ENCODE measurements at regions not wholly inside any gene's neighbourhood (a gene's known extent, or its start where the extent isn't known, plus 50 kb on each side); places are given as distances from the start of the nearest gene placed in this dataset.

DNA sequence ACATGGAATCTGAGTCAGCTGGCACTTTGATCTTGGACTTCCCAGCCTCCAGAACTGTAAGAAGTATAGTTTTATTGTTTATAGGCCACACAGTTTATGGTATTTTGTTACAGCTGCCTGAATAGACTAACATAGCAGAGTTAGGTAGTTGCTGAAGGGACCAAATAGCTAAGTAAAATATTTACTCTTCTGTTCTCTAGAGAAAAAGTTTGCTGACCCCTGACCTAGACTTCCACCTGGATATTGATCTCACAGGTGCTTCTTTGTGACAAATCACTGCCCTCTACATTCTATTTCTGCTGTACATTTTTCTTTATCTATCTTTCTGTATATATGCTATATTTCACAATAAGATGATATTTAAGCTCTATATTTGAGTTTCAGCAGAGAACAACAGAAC lies 212.5 kb downstream of the CSNK2A3 start:
- TF ChIP-seq, protein P1, sequence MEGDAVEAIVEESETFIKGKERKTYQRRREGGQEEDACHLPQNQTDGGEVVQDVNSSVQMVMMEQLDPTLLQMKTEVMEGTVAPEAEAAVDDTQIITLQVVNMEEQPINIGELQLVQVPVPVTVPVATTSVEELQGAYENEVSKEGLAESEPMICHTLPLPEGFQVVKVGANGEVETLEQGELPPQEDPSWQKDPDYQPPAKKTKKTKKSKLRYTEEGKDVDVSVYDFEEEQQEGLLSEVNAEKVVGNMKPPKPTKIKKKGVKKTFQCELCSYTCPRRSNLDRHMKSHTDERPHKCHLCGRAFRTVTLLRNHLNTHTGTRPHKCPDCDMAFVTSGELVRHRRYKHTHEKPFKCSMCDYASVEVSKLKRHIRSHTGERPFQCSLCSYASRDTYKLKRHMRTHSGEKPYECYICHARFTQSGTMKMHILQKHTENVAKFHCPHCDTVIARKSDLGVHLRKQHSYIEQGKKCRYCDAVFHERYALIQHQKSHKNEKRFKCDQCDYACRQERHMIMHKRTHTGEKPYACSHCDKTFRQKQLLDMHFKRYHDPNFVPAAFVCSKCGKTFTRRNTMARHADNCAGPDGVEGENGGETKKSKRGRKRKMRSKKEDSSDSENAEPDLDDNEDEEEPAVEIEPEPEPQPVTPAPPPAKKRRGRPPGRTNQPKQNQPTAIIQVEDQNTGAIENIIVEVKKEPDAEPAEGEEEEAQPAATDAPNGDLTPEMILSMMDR (IDR thresholded peaks at IDR 0.05), result no peak
- DNase-seq (ENCODE audit: low spot score) (no peak), ATAC-seq (ENCODE audit: insufficient number of reproducible peaks, low FRiP score, low read depth) (no peak)

DNA sequence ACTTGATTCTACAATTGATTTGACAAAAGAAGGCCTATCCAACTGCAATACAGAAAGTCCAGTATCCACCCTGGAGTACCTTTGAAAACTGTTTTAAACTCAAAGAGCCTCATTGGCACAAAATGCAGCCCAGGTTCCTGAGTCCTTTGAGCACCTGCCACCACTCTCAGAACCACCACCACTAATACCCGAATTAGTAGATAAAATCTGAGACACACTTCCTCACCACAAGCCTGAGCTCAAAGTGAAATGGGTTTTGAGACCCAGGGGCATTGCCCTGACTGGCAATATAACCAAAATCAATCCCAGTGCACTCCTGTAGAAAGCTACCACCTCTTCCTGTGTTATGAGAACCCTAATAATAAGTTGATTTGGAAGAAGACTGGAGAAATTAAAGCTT lies 215.7 kb downstream of the CSNK2A3 start:
- no peaks in the 10 kb centered on the region for H3K27me3 ChIP-seq (replicated peaks; ENCODE audit: insufficient read depth)
- TF ChIP-seq, protein P1 (IDR thresholded peaks at IDR 0.05), result no peak
- H3K36me3 ChIP-seq, result no peaks in the 10 kb centered on the region
- H3K4me3 ChIP-seq, result no peak overlapping the region
- no peak overlapping the region for H3K27ac ChIP-seq
- DNase-seq (ENCODE audit: low spot score) (no peak), ATAC-seq (ENCODE audit: insufficient number of reproducible peaks, low FRiP score, low read depth) (no peak)
- no peaks in the 10 kb centered on the region for H3K9me3 ChIP-seq
- peaks cover 15 to 26% of the 10 kb centered on the region in 2 donors for H3K4me1 ChIP-seq (ENCODE audit: control insufficient read depth in 1 of 2, low read depth in 2 of 2)

More for the DNA sequence above, 212.5 kb downstream of the CSNK2A3 start:
- no peaks in the 10 kb centered on the region for H3K27me3 ChIP-seq (replicated peaks; ENCODE audit: insufficient read depth)
- no peaks in the 10 kb centered on the region for H3K36me3 ChIP-seq
- peak overlapping the region; percentile 8 to 67 for H3K27ac ChIP-seq
- H3K4me3 ChIP-seq, result no peak overlapping the region
- H3K9me3 ChIP-seq, result no peaks in the 10 kb centered on the region
- peaks cover 15 to 42% of the 10 kb centered on the region in 2 donors for H3K4me1 ChIP-seq (ENCODE audit: control insufficient read depth in 1 of 2, low read depth in 2 of 2)

- H3K9me3 ChIP-seq, result no peaks in the 10 kb centered on the region
- H3K36me3 ChIP-seq, result no peaks in the 10 kb centered on the region
- TF ChIP-seq, protein P1 (IDR thresholded peaks at IDR 0.05), result no peak
- DNase-seq (ENCODE audit: low spot score) (no peak), ATAC-seq (ENCODE audit: insufficient number of reproducible peaks, low FRiP score, low read depth) (no peak)
- no peak overlapping the region for H3K4me3 ChIP-seq
- H3K27ac ChIP-seq, result peak overlapping the region in 1 of 2 donors; percentile 0
- H3K27me3 ChIP-seq (replicated peaks; ENCODE audit: insufficient read depth), result no peaks in the 10 kb centered on the region
- peaks cover 4 to 14% of the 10 kb centered on the region in 2 donors for H3K4me1 ChIP-seq (ENCODE audit: control insufficient read depth in 1 of 2, low read depth in 2 of 2)
Observed at GRCh38 chr11:11135820-11136476, 217.1 kb downstream of the CSNK2A3 start.

GRCh38 chr11:11129118-11129517 lies 223.9 kb downstream of the CSNK2A3 start:
- no peak for DNase-seq (ENCODE audit: low spot score)
- H3K27ac ChIP-seq, result no peak overlapping the region
- ATAC-seq (ENCODE audit: insufficient number of reproducible peaks, low FRiP score, low read depth), result no peak
- no peaks in the 10 kb centered on the region for H3K4me1 ChIP-seq (ENCODE audit: control insufficient read depth in 1 of 2, low read depth in 2 of 2)
- H3K4me3 ChIP-seq, result no peak overlapping the region
- H3K9me3 ChIP-seq, result no peaks in the 10 kb centered on the region
- H3K36me3 ChIP-seq, result no peaks in the 10 kb centered on the region
- no peaks in the 10 kb centered on the region for H3K27me3 ChIP-seq (replicated peaks; ENCODE audit: insufficient read depth)
- TF ChIP-seq, protein P1 (IDR thresholded peaks at IDR 0.05), result no peak

GRCh38 chr11:11125618-11126017 lies 227.4 kb downstream of the CSNK2A3 start:
- no peaks in the 10 kb centered on the region for H3K4me1 ChIP-seq (ENCODE audit: control insufficient read depth in 1 of 2, low read depth in 2 of 2)
- no peaks in the 10 kb centered on the region for H3K27me3 ChIP-seq (replicated peaks; ENCODE audit: insufficient read depth)
- no peaks in the 10 kb centered on the region for H3K9me3 ChIP-seq
- H3K4me3 ChIP-seq, result no peak overlapping the region
- H3K27ac ChIP-seq, result no peak overlapping the region
- TF ChIP-seq, protein P1 (IDR thresholded peaks at IDR 0.05), result no peak
- DNase-seq (ENCODE audit: low spot score) (no peak), ATAC-seq (ENCODE audit: insufficient number of reproducible peaks, low FRiP score, low read depth) (no peak)
- no peaks in the 10 kb centered on the region for H3K36me3 ChIP-seq
